Cardiac septum (tissue), 1 donor: ENCODE measurements at regions not wholly inside any gene's neighbourhood (a gene's known extent, or its start where the extent isn't known, plus 50 kb on each side); places are given as distances from the start of the nearest gene placed in this dataset.

Experiments used
- DNase-seq: peaks from one replicate; pipeline ENCODE4 v3.0.0-alpha.2; 2020; ENCODE audit warnings: low spot score
- intact Hi-C: fragments of 100-400 bp; cut with DNase I; formaldehyde crosslinking; loops from one replicate; pipeline ENCODE4 v1.14.0; 2022
- donor health status: DM: no; HTN: no; CAD: no.

DNA sequence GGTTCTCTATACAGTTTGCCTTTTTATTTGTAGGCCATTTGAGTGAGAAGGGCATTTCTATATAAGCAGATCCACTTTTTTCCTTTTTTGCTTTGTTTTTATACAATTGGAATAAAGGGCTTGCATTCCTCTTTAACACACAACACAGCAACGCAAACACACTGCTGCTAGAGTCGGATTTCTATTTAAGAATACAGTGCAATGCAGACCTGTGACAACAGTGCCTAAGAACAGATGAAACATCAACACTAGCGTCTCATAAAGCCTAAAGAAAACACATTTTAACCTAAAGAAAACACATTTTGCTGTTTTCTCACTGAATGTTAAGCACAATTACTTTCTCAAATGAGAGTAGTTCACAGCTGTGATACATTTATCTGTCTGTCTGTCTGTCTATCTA is 1141.1 kb downstream of the CDH11 start:
- intact Hi-C loops: no loop called here
- DNase-seq: no peak

DNA sequence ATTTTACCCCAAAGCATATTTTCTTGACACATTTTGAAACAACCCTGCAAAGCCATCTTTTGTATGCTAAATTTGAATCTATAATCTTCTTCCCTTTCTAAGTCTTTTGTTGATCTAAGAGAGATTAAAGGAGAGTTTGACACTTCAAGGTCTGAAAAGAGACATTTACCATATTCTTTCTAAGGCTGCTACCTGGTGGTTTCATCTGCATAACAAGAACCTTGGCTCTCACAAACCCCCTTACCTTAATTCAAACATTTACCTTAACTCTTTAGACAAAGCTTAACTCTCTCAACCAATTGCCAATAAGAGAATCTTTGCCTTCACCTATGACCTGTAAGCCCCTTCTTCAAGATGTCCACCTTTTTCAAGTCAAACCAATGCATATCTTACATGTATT is 1143.6 kb downstream of the CDH11 start:
- intact Hi-C loops: no loop called here
- no peak for DNase-seq

DNA sequence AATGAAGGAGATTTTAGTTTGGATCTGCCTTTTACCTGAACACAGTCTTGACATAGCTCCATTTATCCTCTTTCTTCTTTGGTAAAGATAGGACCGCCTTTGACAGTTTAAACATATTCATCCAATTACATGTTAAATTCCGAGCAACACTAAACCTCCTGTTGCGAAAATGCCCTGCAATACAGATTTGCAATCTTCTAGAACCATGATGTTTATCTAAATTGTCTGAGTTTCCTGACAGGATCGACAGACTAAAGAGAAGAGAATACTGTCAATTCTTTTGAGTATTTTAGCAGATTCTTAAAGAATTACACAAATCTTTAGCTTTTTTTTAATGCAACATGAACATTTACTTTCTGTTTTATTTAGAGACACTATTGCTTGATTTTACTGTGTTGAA is 1145.5 kb downstream of the CDH11 start:
- DNase-seq: no peak
- intact Hi-C loops: no loop called here

DNA sequence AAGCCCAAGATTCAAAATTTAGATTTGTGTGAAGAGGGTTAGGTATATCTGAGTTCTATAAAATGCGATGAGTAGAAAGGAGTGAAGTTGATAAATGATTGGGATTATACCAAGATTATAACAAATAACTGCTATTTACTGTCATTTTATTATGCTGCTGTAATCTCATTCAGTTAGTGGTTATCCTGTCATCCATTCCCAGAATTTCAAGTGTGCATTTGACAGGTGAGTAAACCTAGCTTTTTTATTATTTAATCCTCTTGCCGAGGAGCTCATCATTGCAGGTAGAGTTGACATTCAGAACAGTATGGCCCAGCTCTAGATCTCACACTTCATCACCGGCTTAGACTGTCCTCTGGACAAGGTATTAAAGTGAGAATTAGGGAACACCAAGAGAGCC is 1146.2 kb downstream of the CDH11 start:
- no peak for DNase-seq

DNA sequence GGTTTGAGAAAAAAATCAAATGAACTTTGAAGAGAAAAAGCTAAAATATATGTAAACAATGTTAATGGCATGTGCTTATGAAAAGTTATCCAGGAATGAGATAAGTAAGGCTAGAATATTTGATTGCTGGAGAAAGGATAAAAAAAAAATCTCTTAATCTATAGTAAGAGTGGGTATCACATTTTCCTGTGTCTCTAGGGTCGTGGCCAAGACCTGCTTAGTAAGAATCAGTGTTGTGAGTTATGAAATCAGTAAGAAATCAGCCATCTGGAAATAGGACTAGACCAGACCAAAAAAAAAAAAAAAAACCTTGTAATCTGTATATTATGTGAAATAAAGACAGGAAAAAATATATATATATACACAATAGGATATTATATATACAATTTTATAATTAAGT is 1153.9 kb downstream of the CDH11 start:
- no peak for DNase-seq
- intact Hi-C loops: no loop called here

More for the DNA sequence above, 1146.2 kb downstream of the CDH11 start:
- intact Hi-C loops: no loop called here

DNA sequence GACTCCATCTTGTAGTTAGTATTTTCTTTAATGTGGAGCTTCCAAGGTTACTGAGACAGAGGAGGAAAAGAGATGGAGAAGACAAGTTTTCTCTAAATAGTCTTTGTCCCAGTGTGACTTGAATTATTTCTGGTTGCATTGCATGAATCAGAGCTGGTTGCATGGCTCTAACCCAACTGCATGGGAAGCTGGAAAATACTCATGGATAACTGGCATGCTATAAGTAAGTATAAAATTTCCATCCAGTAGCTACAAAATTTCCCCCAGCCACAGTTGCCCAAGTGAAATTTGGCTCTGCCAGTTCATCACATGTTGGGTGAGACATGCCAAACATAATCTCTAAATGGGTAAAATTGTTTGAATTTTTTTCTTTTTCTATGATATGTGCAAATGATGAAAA is 1161.5 kb downstream of the CDH11 start:
- intact Hi-C loops: no loop called here

DNA sequence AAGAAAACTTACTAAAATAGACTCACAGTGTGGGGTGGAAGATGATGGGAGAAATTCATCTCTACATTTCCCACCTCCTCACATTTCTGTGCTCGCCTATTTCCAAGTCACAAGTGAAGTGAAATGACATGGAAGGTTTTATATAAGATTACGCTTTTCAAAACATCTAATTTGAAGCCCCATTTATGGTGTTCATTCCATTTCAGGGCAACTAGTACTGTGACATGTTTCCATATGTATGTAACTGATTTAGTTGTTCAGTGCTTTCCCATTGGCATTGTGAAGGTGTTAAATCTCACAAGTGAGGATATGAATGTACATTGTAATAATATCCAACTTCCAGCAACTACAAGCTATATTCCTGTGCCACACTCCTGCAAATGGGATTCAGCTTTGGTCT is 1174.8 kb downstream of the CDH11 start:
- DNase-seq: no peak
- intact Hi-C loops: no loop called here

More for the DNA sequence above, 1161.5 kb downstream of the CDH11 start:
- no peak for DNase-seq

DNA sequence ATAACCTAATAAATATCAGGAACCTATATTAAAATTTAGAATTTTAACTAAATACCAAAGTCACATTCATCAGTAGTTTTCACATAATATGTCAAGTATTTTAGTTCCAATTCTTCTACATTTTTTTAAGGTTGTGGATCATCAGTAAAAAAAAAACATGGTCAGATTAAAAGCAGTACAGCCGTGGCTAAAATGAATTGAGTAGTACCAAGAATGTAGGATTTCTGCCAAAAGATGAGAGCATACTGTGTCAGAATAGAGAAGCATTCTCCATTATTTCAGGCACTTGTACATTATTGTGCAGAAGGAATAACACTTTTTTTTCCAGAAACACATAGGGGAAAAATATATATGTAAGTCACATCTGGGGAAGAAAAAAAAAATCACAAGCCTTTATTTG is 1176.1 kb downstream of the CDH11 start:
- intact Hi-C loops: no loop called here
- DNase-seq: no peak

DNA sequence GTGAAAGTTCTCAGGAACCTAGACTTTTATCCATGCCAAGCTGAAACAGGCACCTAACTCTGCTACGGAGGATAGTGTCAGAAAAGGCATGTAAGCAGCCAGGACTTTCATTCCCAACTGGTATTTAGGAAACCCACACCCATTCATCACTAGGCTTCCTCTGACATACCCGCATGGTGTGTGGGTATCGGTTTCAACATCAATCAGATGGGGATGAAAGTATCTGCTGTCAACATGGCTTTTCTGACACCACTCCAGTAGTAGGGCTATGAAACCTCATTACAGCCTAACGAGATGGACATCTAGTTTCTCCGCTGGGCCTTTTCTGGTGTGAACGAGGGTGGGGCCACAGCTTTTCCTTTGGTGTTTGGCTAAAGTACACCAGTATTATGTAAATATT is 1178.3 kb downstream of the CDH11 start:
- no peak for DNase-seq
- intact Hi-C loops: no loop called here

DNA sequence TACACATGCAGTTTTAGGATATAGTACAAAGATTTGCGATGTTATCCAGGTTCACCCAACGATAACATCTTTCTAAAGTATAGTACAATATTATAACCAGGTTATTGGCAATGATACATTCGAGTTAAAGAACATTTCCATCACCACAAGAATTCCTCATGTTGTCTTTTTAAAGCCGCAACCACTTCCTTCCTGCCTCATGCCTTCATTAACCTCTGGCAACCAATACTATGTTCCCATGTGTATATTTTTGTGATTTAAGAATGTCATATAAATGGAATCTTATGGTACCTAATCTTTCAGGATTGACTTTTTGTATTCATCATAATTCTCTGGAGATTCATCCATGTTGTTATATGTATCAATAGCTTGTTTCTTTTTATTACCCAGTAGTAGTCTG is 1183.2 kb downstream of the CDH11 start:
- intact Hi-C loops: no loop called here
- DNase-seq: no peak

DNA sequence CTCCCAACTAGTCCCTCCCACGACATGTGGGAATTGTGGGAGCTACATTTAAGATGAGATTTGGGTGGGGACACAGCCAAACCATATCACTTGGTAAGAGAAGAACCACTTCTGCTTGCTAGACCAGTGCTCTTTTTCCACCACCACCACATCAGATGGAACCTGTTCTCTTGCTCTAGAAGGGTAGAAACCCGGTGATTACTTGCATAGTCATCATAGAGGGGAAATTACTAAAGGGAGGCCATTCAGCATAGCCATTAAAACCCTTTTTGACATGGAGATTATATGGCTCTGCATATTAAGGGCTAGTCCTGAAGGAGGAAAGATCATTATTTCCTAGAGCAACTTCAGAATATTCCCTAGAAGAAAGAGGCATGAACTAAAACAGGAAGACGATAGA is 1188.0 kb downstream of the CDH11 start:
- intact Hi-C loops: no loop called here
- no peak for DNase-seq

DNA sequence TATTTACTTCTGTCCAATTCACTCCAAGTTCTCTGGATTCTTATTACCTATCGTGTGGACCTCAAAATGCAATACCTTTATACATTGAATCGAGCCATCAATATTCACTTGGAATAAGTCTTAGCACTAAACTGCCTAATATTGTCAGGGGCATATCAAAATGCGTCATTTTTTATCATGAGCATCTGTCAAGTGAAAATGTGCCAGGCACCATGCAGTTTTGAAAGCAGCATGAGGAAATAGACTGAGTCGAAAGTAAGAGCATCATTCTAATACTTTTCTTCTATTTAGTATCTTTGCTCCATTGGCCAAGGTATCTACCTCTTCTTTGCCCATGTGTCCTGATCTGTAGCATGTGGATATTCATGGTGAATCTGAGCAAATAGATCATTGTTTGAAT is 1193.4 kb downstream of the CDH11 start:
- intact Hi-C loops: no loop called here
- DNase-seq: no peak

DNA sequence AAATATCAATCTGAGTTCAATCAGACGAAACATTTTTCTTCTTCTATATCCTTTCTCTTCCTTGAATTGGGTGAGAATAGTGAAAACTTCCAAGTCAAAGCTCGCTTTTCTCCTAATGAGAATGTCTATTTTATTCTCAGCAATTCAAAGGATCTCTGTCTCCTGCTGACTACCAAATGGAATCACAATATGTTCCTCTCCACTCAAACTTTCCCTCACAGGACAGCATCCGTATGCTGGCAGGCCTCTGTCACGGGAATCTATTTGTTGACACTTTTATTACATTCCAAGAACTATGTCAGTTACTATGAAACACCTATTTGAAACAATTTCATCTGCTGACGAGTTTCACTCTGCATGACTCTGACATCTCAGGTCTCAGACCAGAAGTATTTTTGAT is 1196.6 kb downstream of the CDH11 start:
- intact Hi-C loops: no loop called here
- no peak for DNase-seq

DNA sequence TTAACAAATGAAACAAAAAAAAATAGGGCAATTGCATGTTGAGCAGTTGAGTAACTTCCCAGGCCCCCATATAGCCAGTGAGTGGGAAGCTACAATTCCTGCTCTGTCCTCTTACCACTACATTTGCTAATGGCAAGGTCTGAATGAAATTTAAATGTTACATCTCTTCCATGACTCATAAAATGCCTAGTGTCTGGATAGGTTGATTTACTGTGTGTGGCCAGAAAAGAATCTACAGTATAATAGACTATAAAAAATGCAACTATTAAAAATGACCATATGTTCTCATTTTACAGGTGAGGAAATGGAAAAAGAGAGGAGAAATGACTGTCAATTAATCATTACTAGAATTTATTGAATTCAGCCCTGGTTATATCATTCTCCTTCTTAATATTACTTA is 1199.3 kb downstream of the CDH11 start:
- no peak for DNase-seq
- intact Hi-C loops: no loop called here

DNA sequence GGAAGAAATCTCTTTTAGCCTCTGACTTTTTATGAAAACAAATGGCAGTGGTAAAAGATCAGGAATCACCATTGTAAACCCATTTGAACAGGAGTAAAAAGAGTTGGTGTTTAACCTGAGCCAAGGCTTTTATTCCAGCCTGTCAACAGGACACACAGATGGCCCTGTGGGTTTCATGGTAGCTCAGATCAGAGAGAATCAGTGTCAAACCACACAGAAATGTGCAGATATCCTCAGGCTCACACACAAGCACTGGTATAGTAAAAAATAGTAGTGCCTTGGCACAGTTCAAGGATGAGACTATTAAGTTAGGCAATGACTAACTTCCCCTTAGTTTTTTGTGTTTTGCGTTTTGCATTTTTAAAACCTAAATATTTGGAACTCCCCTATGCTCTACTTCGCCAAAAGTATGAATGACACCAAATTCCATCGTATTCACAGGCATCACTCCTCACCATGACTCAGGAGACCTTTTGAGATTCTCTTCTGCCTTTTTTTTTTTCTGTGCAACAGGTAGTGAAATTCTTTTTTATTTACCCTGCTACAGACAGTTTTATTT is 1200.0 kb downstream of the CDH11 start:
- intact Hi-C loops: no loop called here

DNA sequence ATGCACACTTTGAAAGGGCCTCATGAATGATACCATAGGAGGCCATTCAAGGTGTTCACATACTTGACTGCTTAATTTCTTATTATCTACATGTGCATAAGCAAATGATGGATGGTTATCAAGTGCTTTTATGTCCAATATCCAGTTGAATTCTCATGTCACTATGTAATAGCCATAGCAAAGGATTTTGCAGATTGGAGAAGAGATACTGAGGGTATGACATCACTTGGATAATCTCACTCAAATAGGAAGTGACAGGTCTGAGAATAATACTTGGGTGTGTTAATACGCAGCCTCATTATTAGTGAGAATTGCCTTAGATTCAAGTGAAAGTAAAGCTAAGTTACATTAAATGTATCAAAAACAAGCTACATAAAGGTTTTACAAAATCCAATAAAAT is 1208.6 kb downstream of the CDH11 start:
- intact Hi-C loops: no loop called here

More for the DNA sequence above, 1200.0 kb downstream of the CDH11 start:
- DNase-seq: no peak

DNA sequence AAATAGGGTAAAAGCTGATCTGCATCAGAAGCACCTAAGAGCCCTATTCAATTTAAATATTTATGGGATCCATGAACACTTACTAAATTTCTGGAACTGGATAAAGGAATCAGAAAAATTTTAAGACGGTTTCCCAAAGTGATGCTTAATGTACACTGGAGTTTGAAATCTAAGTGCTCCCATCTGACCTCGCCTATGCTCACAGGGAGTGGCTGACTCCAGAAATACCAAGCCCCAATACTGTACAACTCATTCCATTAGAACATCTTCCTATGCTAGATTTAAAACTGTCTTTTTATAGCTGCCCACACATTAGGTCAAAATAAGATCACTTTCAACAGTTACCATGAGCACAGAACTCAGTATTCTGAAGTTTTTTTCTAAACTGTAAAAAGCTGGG is 1214.6 kb downstream of the CDH11 start:
- intact Hi-C loops: no loop called here
- no peak for DNase-seq

More for the DNA sequence above, 1208.6 kb downstream of the CDH11 start:
- no peak for DNase-seq

DNA sequence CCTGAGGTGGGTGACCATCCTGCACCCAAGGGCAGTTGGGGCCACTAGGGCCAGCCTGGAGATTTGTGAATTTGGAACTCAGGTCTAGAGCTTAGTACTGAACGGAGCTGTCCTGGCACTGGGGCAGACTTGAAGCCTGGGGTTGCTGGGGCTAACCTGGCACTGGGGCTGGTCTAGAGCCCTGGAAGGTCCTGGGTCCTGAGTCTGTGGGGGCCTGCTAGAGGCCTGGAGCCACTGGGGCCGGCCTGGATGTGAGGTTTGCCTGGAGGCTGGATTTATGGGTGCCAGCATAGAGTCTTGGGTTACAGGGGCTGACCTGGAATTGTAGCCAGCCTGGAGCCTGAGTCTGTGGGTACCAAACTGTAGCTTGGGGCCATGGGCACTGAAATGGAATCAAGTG is 1216.9 kb downstream of the CDH11 start:
- no peak for DNase-seq
- intact Hi-C loops: no loop called here

DNA sequence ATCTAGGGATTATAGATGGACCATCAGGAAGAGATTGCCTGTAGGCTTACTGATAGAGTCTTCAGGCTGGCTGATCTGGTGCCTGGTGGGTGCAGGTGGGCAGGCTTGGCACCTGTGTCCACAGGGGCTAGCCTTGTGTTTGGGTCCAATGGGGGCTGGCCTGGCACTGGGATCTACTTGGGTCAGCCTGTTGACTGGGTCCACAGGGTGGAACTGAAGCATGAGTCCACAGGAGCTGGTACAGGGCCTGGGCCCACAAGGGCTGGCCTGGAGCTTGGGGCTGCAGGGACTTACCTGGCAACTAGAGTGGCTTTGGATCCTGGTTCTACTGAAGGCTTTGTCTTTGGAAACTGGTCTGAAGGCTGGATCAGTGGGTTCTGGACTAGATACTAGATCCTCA is 1217.7 kb downstream of the CDH11 start:
- DNase-seq: no peak
- intact Hi-C loops: no loop called here

DNA sequence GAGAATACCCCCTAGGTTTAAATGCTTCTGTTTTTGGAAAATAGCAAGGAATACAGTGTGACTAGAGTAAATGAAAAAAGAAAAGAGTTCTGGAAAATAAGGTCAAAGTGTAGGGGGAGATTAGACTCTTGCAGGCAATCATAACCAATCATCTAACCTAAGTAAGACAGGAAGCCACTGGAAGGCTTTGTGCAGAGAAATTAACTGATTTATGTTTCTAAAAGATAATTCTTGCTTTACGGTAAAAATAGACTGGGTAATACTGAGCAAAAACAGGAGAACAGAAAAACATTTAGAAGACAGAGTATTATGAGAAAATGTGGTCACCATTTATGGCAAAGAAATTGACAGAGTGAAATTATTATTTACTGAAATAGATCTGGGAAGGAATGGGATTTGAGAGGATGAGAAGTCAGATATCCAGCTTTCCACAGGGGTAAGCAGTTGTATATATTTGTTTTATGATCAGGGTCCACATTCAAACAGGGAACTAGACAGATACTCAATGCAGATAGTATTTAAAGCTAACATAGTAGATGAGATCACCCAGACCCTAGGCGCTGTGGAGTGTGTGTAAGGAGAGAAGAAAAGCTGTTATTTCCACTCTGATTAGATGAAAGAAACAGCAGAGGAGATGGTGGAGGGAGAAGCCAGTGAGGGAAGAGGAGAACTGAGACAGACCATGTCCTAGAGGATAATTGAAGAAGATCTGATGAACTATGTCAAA is 1225.3 kb downstream of the CDH11 start:
- intact Hi-C loops: no loop called here
- DNase-seq: no peak

DNA sequence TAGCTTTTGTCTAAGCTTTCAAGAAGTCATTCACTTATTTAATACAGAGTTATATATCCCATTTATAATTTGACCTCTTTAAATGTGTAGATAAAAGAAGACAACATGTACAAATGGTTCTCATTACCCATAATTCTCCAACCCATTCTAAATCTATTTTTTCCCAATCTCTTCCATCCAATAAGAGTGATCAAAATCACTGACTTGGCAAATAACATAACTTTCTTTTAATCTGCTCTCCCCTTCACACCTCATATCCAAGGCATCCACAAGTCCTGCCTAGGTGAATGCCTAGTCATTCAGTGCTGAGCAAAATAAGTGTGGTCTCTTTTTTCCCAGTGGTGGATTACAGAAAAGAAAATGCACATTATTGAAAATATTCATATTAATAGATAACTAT is 1231.1 kb downstream of the CDH11 start:
- intact Hi-C loops: no loop called here
- no peak for DNase-seq

DNA sequence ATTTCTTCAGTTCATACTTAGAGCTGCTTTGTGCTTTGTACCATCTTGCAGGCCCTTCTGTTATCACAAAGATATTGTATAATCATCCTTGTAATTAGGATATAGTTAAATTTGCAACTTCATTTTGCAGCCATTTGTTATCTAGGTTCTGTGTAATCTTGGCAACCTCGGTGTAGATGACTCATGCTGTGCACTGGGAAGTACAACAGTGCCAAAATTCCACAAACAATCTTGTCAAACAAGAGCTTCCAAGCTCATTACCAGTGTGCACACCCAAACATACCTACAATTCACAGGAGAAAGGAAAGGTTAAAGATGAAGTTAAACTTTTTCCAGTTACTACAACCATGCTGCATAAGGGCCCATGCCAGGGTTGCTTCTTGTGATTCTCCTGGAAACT is 1231.8 kb downstream of the CDH11 start:
- no peak for DNase-seq
- intact Hi-C loops: no loop called here
